ENCODE measurements at regions not wholly inside any gene's neighbourhood (a gene's known extent, or its start where the extent isn't known, plus 50 kb on each side); places are given as distances from the start of the nearest gene placed in this dataset.

DNA sequence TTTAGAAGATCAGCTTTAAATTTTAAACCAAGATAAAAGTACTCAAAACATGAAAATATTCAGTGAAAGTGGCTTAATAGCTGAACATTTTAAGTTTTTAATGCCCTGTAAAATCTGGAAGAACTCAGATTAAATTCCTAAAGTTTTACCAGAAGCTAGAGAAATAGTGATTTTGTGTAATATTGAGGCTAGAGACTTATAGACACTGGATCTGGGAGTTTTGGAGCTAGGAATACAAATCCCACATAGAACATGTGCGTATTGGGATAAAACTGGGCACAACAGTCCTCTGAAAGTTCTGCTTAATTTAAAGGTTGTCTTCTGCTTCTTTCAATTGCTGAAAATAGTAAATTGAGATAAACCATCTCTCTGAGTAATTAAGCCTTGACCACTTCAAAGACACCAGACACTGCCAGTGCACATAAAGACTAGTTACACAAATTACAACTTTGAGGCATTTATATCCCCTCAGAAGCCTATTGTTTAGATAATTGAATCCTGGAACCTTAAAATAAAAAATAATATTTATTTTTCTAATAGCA, 1382.5 kb downstream of the OTOL1 start:
- no peaks in the 10 kb centered on the region for H3K9me3 ChIP-seq
- H3K4me1 ChIP-seq = no peaks in the 10 kb centered on the region
- H3K36me3 ChIP-seq = no peaks in the 10 kb centered on the region
- DNase-seq (no peak), ATAC-seq (no peak)
- H3K27me3 ChIP-seq = no peaks in the 10 kb centered on the region
- TF ChIP-seq, protein P1, sequence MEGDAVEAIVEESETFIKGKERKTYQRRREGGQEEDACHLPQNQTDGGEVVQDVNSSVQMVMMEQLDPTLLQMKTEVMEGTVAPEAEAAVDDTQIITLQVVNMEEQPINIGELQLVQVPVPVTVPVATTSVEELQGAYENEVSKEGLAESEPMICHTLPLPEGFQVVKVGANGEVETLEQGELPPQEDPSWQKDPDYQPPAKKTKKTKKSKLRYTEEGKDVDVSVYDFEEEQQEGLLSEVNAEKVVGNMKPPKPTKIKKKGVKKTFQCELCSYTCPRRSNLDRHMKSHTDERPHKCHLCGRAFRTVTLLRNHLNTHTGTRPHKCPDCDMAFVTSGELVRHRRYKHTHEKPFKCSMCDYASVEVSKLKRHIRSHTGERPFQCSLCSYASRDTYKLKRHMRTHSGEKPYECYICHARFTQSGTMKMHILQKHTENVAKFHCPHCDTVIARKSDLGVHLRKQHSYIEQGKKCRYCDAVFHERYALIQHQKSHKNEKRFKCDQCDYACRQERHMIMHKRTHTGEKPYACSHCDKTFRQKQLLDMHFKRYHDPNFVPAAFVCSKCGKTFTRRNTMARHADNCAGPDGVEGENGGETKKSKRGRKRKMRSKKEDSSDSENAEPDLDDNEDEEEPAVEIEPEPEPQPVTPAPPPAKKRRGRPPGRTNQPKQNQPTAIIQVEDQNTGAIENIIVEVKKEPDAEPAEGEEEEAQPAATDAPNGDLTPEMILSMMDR (IDR thresholded peaks at IDR 0.05) = no peak
- intact Hi-C loops (cut with DNase I) = no loop called here
- H3K27ac ChIP-seq = no peak overlapping the region
- no peak overlapping the region for H3K4me3 ChIP-seq

DNA sequence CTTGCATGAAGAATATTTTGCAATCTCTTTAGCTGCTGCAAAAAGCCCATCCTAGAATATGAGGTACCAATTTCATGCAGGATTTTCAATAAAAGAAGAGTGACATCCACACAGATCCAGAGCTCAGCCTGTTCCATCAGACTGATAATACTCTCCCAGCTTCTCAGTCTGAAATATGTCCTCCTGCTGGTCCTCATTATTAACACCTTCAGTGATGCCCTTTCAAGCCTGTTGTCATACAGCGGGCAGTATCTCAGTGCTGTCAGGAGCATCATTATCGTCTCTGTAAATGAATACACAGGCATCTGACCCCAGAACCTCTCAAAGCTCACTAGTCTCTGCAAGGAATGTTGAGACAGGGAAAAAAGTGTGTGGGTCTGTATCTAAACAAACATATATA, 1387.8 kb downstream of the OTOL1 start:
- no peaks in the 10 kb centered on the region for H3K36me3 ChIP-seq
- H3K9me3 ChIP-seq = no peaks in the 10 kb centered on the region
- no peak overlapping the region for H3K27ac ChIP-seq
- no peaks in the 10 kb centered on the region for H3K27me3 ChIP-seq
- H3K4me3 ChIP-seq = no peak overlapping the region
- TF ChIP-seq, protein P1 (IDR thresholded peaks at IDR 0.05) = no peak
- no peaks in the 10 kb centered on the region for H3K4me1 ChIP-seq
- no peak for ATAC-seq
- DNase-seq = no peak
- intact Hi-C loops (cut with DNase I) = no loop called here

DNA sequence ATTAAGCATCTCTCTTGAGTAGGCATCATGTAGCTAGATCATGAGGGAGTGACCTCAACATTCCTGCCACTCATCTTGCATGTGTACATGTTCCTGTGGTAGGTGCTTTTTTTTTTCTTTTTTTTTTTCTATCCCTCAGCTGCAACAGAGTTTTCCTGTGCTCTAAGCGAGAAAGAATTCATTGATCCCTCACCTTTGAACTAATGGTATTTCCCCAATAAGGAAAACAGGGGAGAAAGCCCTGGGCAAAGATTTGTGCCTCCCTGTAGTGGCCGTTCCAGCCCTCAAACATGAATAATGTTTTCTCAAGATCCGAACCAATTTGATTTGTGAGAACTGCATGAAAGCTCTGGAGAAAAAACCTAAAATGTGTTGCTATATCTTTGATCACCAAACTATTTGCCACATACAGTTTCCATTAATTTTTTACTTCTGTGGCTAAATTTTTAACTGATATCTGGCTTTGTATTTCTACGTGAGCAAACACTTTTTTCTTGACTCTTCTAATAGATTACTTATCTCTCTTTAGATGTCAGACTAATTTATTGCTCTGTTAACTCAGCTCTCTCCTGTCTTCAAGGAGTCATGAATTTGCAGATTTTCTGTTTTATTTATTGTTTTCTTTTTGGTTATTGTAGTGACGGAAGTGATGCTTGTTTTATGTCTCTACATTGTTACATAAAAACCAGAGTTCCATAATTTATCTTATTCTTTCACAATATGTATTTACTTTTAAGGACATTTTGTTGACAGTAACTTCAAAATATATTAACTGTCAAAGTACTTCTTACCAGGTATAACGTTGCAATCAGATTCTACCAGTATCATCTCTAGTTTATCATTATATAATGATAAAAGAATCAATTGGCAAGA, 1396.5 kb downstream of the OTOL1 start:
- DNase-seq (no peak), ATAC-seq (no peak)
- Histone ChIP-seq H3K27ac (no peak overlapping the region), H3K4me3 (no peak overlapping the region), H3K4me1 (no peaks in the 10 kb centered on the region), H3K27me3 (no peaks in the 10 kb centered on the region), H3K36me3 (no peaks in the 10 kb centered on the region), H3K9me3 (no peaks in the 10 kb centered on the region)
- intact Hi-C loops (cut with DNase I) = no loop called here
- TF ChIP-seq, protein P1 (IDR thresholded peaks at IDR 0.05) = no peak

DNA sequence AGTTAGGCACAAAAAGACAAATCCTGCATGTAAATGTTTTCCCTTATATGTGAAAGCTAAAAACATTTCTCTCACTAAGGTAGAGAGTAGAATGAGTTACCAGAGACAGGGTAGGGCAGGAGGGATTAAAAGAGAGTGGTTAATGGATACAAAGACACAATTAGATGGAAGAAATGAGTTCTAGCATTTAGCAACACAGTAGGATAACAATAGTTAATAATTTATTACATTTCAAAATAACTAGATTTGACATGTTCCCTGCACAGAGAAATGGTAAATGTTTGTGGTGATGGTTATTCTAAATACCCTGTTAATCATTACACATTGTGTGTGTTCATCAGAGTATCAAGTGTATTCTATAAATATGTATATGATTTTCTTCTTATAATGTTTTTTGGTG, 1400.7 kb downstream of the OTOL1 start:
- Histone ChIP-seq H3K9me3 (no peaks in the 10 kb centered on the region), H3K36me3 (no peaks in the 10 kb centered on the region), H3K27me3 (no peaks in the 10 kb centered on the region), H3K4me3 (no peak overlapping the region), H3K4me1 (no peaks in the 10 kb centered on the region), H3K27ac (no peak overlapping the region)
- intact Hi-C loops (cut with DNase I) = no loop called here
- TF ChIP-seq, protein P1 (IDR thresholded peaks at IDR 0.05) = no peak
- DNase-seq = no peak
- ATAC-seq = no peak

DNA sequence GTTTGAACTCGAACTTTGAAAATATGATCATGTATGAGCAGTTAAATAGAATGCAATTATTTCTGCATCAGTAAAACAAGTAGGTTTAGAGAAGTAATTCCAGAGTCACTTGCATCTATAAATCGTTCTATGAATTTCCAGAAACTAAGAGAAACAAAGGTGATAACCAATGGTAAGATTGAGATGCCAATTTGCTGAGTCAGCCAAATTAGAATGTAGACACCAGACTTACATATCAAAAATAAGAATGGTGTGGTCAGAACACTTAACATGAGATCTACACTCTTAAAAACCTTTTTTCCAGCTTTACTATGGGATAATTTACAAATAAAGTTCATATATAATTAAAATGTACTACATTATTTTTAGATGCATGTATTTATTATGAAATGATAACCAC, 1435.9 kb downstream of the OTOL1 start:
- DNase-seq (no peak), ATAC-seq (no peak)
- no peaks in the 10 kb centered on the region for H3K36me3 ChIP-seq
- intact Hi-C loops (cut with DNase I) = no loop called here
- H3K27me3 ChIP-seq = no peaks in the 10 kb centered on the region
- TF ChIP-seq, protein P1 (IDR thresholded peaks at IDR 0.05) = no peak
- H3K4me3 ChIP-seq = no peak overlapping the region
- H3K9me3 ChIP-seq = no peaks in the 10 kb centered on the region
- H3K27ac ChIP-seq = no peak overlapping the region
- H3K4me1 ChIP-seq = no peaks in the 10 kb centered on the region

Measured in upper lobe of right lung (tissue), 1 donor.